ENCODE measurements at regions not wholly inside any gene's neighbourhood (a gene's known extent, or its start where the extent isn't known, plus 50 kb on each side); places are given as distances from the start of the nearest gene placed in this dataset.

GRCh38 chr4:174137698-174138097, 145.8 kb downstream of the FBXO8 start:
- no peak for TF ChIP-seq EGR1 (IDR thresholded peaks at IDR 0.05; ENCODE audit: borderline replicate concordance, low read depth, low read length)
- no peak for TF ChIP-seq POLR2AphosphoS5 (IDR thresholded peaks at IDR 0.05; ENCODE audit: low read depth, low read length)
- TF ChIP-seq, protein P1, sequence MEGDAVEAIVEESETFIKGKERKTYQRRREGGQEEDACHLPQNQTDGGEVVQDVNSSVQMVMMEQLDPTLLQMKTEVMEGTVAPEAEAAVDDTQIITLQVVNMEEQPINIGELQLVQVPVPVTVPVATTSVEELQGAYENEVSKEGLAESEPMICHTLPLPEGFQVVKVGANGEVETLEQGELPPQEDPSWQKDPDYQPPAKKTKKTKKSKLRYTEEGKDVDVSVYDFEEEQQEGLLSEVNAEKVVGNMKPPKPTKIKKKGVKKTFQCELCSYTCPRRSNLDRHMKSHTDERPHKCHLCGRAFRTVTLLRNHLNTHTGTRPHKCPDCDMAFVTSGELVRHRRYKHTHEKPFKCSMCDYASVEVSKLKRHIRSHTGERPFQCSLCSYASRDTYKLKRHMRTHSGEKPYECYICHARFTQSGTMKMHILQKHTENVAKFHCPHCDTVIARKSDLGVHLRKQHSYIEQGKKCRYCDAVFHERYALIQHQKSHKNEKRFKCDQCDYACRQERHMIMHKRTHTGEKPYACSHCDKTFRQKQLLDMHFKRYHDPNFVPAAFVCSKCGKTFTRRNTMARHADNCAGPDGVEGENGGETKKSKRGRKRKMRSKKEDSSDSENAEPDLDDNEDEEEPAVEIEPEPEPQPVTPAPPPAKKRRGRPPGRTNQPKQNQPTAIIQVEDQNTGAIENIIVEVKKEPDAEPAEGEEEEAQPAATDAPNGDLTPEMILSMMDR (IDR thresholded peaks at IDR 0.05; ENCODE audit: control extremely low read depth in 1 of 3, insufficient read depth in 1 of 3, low read depth in 1 of 3, low read length in 3 of 3): no peak
- no peak for TF ChIP-seq SP1 (IDR thresholded peaks at IDR 0.05; ENCODE audit: low read depth, low read length)
- TF ChIP-seq, protein P2, sequence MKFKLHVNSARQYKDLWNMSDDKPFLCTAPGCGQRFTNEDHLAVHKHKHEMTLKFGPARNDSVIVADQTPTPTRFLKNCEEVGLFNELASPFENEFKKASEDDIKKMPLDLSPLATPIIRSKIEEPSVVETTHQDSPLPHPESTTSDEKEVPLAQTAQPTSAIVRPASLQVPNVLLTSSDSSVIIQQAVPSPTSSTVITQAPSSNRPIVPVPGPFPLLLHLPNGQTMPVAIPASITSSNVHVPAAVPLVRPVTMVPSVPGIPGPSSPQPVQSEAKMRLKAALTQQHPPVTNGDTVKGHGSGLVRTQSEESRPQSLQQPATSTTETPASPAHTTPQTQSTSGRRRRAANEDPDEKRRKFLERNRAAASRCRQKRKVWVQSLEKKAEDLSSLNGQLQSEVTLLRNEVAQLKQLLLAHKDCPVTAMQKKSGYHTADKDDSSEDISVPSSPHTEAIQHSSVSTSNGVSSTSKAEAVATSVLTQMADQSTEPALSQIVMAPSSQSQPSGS (IDR thresholded peaks at IDR 0.05; ENCODE audit: low read length): no peak
- TF ChIP-seq TBP (IDR thresholded peaks at IDR 0.05; ENCODE audit: low read depth, low read length): no peak
- no peak for TF ChIP-seq CBX8 (IDR thresholded peaks at IDR 0.05; ENCODE audit: borderline replicate concordance, low read depth, low read length)
- TF ChIP-seq CHD2 (IDR thresholded peaks at IDR 0.05; ENCODE audit: low read length): no peak
- no peak for TF ChIP-seq POLR2A (IDR thresholded peaks at IDR 0.05; ENCODE audit: control extremely low read depth in 1 of 2, low read depth in 2 of 2, low read length in 2 of 2)
- TF ChIP-seq RBBP5 (IDR thresholded peaks at IDR 0.05; ENCODE audit: borderline replicate concordance, low read depth, low read length): no peak
